NOMO-1 treated with dmso at 0.1 percent for 144 hours (cell line): ENCODE measurements at regions not wholly inside any gene's neighbourhood (a gene's known extent, or its start where the extent isn't known, plus 50 kb on each side); places are given as distances from the start of the nearest gene placed in this dataset.

Experiments used
- DNase-seq: peaks from one replicate; lab custom pipeline; 2025; ENCODE audit not compliant: unreplicated experiment; lab: John Stamatoyannopoulos, UW

- DNase-seq = no peak
These were observed 239.1 kb upstream of the HTR2A start for GRCh38 chr13:47135800-47136503.

DNA sequence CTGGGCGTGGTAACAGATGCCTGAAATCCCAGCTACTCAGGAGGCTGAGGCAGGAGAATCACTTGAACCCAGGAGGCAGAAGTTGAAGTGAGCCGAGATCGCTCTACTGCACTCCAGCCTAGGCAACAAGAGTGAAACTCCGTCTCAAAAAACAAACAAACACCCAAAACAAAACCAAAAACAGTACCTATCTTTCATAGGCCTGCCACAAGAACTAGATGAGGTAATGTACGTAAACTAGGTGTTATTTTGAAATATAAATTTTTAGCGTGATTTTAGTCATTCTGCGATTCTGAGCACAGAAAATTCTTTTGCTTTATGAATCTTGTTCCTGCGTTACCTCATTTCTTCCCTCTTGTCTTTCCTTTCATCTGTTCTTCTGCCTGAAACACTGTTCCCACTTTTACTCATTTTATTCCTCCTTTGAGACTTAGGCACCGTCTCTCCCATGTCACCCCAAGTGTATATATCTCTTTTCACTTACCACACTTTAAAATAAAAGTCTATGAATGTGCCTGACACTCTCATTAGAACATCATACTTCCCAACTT is 238.2 kb upstream of the HTR2A start:
- no peak for DNase-seq

- no peak for DNase-seq
These were observed 236.2 kb upstream of the HTR2A start for GRCh38 chr13:47133011-47133445.

DNA sequence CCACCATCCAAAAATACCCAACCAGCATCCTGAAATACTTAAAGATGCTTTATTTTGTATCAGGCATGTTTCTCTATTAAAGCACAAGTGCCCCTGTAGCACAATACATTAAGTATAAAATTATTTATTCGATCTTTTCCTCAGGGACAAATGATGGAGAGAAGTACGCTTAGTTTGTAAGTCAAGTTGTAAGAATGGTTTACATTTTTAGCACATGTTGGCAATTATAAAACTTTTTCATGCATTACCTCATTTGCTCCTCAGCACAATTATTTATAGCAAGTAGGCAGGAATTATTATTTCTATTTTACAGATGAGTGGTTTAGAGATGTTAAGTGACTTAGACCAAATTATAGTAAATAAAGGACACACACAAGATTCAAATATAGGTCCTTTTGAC is 232.6 kb upstream of the HTR2A start:
- DNase-seq = no peak

GRCh38 chr13:47126432-47126831 is 229.6 kb upstream of the HTR2A start:
- no peak for DNase-seq

- no peak for DNase-seq
These were observed 224.4 kb upstream of the HTR2A start for GRCh38 chr13:47121092-47121763.

- no peak for DNase-seq
These were observed 223.4 kb upstream of the HTR2A start for GRCh38 chr13:47120282-47120681.

DNA sequence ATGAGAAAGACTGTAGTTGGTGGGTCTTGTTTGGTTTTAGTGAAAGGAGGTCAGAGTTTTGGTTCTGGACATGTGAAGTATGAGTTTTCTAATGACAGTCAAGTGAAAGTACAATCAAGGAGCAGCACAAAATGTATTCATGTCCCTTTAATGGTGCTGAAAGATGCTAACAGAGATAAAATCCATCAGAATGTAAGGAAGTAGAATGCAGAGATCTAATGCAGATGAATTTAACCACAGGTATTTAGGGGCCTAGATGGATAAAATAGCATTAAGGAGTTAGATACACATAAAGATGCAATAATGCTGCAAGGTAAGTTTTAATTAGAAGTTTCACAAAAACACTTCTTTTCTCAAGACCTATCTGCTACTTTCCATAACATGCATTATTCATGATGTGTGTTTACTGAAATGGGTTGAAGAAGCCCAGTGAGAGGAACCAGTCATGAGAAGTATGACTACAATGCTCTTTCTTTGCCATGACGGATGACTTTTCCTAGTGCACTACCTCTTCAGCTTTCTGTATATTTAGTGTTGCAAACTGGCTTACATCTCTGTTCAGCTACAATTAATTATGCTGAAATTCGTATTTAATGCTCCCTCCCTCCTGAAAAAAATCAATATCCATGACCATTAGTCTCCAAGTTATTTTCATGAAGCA is 222.9 kb upstream of the HTR2A start:
- DNase-seq = no peak

GRCh38 chr13:47117268-47117667 is 220.4 kb upstream of the HTR2A start:
- no peak for DNase-seq

DNA sequence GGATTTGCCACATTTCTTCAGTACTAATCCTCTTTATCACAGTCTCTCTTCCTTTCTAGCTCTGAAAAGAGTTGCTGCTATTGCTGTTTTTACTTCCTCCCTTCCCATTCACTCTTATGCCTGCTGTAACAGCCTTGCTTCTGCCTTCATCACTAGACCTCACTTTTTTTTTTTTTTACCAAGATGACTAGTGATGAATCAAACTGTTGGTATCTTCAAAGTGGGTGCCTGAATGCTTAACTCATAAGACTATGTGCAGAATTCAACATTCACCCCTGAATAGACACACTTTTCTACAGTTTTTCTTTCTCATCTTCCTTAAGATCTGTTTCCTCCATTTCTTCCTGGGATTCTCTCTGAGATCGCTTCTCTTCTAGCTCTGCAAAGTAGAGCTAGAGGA is 217.2 kb upstream of the HTR2A start:
- DNase-seq = no peak

DNA sequence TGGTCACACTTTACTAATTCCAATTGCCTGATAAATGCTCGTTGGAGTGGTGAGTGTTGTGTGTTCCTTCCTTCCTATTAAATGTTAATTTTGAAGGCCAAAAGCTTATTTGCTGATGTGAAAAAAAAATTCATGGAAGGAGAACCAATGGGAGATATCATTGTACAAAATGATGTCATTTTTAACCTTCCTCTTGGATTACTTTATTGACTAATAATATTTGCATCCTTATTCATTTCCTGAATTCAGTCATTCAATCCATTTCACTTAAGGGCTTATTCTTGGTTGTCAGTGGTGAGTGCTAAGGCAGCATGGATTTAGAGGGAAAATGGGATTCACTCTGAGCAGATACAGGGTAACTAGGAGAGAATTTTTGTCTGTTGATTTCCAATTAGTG is 216.0 kb upstream of the HTR2A start:
- no peak for DNase-seq

- DNase-seq = no peak
These were observed 215.5 kb upstream of the HTR2A start for GRCh38 chr13:47112205-47112902.

- DNase-seq = no peak
These were observed 214.6 kb upstream of the HTR2A start for GRCh38 chr13:47111499-47111898.

GRCh38 chr13:47110833-47111240 is 214.0 kb upstream of the HTR2A start:
- DNase-seq = no peak

- no peak for DNase-seq
These were observed 213.3 kb upstream of the HTR2A start for GRCh38 chr13:47110141-47110540.

GRCh38 chr13:47109028-47109427 is 212.2 kb upstream of the HTR2A start:
- DNase-seq = no peak

GRCh38 chr13:47100214-47100853 is 203.5 kb upstream of the HTR2A start:
- DNase-seq = no peak

GRCh38 chr13:47094734-47095434 is 198.0 kb upstream of the HTR2A start:
- no peak for DNase-seq

- DNase-seq = no peak
These were observed 195.3 kb upstream of the HTR2A start for GRCh38 chr13:47092202-47092601.

- DNase-seq = no peak
These were observed 191.0 kb upstream of the HTR2A start for GRCh38 chr13:47087841-47088240.
